Sciatic nerve (tissue), 2 donors: ENCODE measurements at regions not wholly inside any gene's neighbourhood (a gene's known extent, or its start where the extent isn't known, plus 50 kb on each side); places are given as distances from the start of the nearest gene placed in this dataset.
"Not testable (repeated sequence)": the region's sequence is repeated elsewhere in the genome, so short reads cannot be mapped to it uniquely, and the experiment has no call there.

ENCODE experiments used
- ATAC-seq: fragments of 200-7000 bp; cut with Tn5 transposase; one replicate; pipeline ENCODE4 v1.9.1; 2020; ENCODE audit warnings: mild to moderate bottlenecking, moderate library complexity
- DNase-seq: peaks from one replicate; pipeline ENCODE4 v3.0.0-alpha.2; 2020; ENCODE audit warnings: low spot score
- intact Hi-C: fragments of 100-400 bp; cut with DNase I; formaldehyde crosslinking; loops from one replicate; pipeline ENCODE4 v1.14.2; 2022
- donor health status: DM: no; HTN: no; CAD: no.
- donor health status: DM: no; HTN: no; CAD: no.

DNA sequence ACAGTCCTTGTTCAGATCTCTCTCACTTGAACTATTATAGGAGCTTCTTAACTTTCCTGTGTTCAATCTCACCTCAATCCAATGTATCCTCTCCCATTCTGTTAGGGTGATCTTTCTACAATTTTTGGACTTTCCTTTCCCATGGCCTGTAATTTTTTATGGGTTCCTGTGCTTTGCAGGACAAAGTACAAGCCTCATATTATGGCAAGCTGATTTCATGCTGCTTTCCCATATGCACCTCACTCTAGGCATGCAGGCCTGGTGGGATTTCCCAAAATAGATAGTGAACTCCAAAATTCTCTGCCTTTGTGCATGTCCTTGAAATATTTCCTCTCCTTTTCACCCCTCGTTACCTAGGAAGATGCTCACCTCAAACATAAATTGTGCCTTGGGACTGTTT, 499.4 kb downstream of the NAV3 start:
- no peak for ATAC-seq
- no peak for DNase-seq
- intact Hi-C loops, result no loop called here

DNA sequence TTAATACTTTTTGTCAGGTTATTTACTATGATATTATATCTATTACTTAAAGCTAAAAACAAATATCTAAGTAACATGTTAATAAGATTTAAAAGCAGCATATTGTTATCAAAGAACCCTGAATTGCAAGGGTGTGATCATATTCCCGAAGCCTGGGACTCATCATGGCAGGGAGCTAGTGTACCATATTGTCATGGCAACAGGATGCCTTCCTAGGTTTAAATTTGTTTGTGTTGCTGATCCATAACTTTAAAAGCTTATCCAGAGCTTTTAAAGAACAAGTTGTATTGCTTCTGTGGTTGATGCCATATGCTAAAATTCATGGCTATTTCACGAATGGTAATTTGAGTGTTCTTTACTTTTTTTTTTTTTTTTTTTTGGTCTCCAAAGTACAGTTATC, 500.5 kb downstream of the NAV3 start:
- no peak for DNase-seq
- ATAC-seq, result no peak
- intact Hi-C loops, result no loop called here

GRCh38 chr12:78331753-78332152, 501.1 kb downstream of the NAV3 start:
- DNase-seq (no peak), ATAC-seq (no peak)
- intact Hi-C loops, result no loop called here

DNA sequence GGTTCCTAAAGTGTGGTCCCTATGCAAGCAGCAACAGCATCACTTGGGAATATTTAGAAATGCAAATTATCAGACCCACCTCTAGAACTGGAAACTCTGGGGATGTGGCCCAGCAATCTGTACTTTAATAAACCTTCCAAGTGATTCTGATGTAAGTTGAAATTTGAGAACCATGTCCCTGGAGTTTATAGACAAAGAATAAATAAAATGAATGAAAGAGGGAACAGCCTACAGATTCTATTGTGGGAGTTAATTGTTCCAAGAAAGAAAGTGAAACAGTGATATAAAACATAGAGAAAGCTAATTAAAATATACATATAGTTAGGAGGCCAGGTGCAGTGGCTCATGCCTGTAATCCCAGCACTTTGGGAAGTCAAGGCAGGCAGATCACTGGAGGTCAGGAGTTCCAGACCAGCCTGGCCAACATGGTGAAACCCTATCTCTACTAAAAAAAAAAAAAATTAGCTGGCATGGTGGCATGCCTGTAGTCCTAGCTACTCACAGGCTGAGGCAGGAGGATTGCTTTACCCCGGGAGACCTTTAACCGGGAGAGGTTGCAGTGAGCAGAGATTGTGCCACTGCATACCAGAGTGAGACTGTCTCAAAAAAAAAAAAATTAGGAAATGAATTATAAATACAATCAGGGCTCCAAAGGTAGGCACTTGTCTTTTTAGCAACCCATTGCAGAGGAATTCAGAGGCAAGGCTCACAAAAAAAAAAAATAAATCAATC, 507.5 kb downstream of the NAV3 start:
- ATAC-seq, result peak; percentile 30
- DNase-seq, result no peak

GRCh38 chr12:78340406-78340805, 509.7 kb downstream of the NAV3 start:
- no peak for ATAC-seq

More for the DNA sequence above, 507.5 kb downstream of the NAV3 start:
- intact Hi-C loops, result no loop called here

GRCh38 chr12:78343657-78344056, 513.0 kb downstream of the NAV3 start:
- intact Hi-C loops, result no loop called here
- no peak for DNase-seq
- no peak for ATAC-seq

More at GRCh38 chr12:78340406-78340805, 509.7 kb downstream of the NAV3 start:
- DNase-seq, result no peak
- intact Hi-C loops, result no loop called here

- ATAC-seq (no peak), DNase-seq (no peak)
- intact Hi-C loops, result no loop called here
Observed at GRCh38 chr12:78359520-78359919, 505.1 kb upstream of the SYT1 start.

- ATAC-seq (no peak), DNase-seq (no peak)
- intact Hi-C loops, result no loop called here
Observed at GRCh38 chr12:78361683-78362082, 502.9 kb upstream of the SYT1 start.

GRCh38 chr12:78371284-78371683, 493.3 kb upstream of the SYT1 start:
- intact Hi-C loops, result no loop called here
- DNase-seq, result no peak
- ATAC-seq, result no peak

GRCh38 chr12:78375461-78375860, 489.1 kb upstream of the SYT1 start:
- intact Hi-C loops, result no loop called here
- ATAC-seq (no peak), DNase-seq (no peak)

- ATAC-seq (no peak), DNase-seq (no peak)
- intact Hi-C loops, result no loop called here
Observed at GRCh38 chr12:78376257-78376656, 488.3 kb upstream of the SYT1 start.

DNA sequence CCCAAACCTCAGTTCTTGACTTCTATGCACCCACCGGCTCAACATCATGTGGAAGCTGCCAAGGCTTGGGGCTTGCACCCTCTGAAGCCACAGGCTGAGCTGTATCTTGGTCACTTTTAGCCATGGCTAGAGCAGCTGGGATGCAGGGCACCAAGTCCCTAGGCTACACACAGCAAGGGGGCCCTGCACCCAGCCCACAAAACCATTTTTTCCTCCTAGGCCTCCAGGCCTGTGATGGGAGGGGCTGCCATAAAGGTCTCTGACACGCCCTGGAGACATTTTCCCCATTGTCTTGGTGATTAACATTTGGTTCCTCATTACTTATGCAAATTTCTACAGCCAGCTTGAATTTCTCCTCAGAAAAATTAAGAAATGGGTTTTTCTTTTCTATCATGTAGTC, 485.5 kb upstream of the SYT1 start:
- ATAC-seq, intact Hi-C loops: not testable (repeated sequence)

GRCh38 chr12:78383414-78383813, 481.2 kb upstream of the SYT1 start:
- ATAC-seq (no peak), DNase-seq (no peak)
- intact Hi-C loops, result no loop called here

More for the DNA sequence above, 485.5 kb upstream of the SYT1 start:
- not testable (repeated sequence) for DNase-seq

- intact Hi-C loops, result no loop called here
- no peak for DNase-seq
- no peak for ATAC-seq
Observed at GRCh38 chr12:78384541-78384940, 480.0 kb upstream of the SYT1 start.

DNA sequence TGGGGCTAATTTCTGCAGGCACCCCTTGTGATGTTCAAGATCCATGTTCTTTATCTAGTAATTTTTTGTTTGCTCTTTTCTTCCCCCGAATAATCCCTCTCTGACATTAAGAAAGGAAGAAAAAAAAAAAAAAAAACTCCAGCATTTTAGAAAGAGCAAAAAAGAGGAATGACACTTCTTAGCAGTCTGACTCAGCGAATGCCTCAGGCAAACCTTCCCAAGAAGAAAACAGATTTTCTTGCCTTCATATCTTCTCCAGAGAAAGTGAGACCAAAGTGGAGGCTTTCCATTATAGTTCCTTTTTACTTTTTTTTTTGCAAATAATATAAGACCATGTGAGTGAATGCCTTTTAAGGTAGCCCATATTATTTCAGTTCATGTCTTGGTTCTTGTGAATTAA, 479.0 kb upstream of the SYT1 start:
- no peak for DNase-seq
- ATAC-seq, result no peak
- intact Hi-C loops, result no loop called here

GRCh38 chr12:78386871-78387270, 477.7 kb upstream of the SYT1 start:
- DNase-seq (no peak), ATAC-seq (no peak)
- intact Hi-C loops, result no loop called here

- no peak for ATAC-seq
- no peak for DNase-seq
- intact Hi-C loops, result no loop called here
Observed at GRCh38 chr12:78387721-78388120, 476.9 kb upstream of the SYT1 start.

GRCh38 chr12:78388461-78388860, 476.1 kb upstream of the SYT1 start:
- DNase-seq (no peak), ATAC-seq (no peak)
- intact Hi-C loops, result no loop called here

DNA sequence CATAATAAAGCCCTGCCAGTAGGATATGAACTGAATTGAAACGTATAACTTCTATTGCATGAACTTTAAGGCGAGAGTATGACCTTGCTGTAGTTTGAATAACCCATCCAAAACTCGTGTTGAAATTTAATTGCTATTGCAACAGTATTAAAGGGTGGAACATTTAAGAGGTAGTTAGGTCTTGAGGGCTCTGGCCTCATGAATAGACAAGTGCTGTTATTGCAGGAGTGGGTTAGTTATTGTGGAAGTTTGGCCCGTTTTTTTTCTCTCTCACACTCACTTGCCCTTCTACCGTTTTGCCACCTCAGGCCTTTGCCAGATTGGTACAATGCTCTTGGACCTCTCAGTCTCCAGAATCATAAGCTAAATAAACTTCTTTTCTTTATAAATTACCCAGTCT, 473.7 kb upstream of the SYT1 start:
- DNase-seq (no peak), ATAC-seq (no peak)
- intact Hi-C loops, result no loop called here

DNA sequence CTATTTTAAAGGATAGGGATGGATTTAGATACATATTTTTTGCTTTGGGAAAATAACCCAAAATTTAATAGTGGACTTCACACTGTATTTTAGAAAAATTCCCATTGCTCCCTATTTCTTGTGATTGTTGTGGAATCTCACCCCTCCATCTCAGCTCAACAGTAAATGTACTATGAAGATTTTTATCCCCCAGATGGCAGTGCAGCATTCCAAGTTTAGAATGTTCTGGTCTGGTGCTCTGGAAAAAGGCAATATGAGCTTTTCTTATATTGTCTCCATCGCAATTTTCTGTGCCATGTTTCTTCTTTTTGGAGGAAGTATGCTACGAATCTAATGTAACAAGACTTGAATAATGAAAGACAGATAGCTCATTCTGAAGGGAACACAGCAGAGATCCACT, 471.7 kb upstream of the SYT1 start:
- peak; percentile 52 for ATAC-seq
- no peak for DNase-seq
- intact Hi-C loops, result no loop called here

GRCh38 chr12:78395961-78396360, 468.6 kb upstream of the SYT1 start:
- no peak for ATAC-seq
- DNase-seq, result no peak
- intact Hi-C loops, result no loop called here
